Inferior parietal cortex (tissue), 1 donor: ENCODE measurements at regions not wholly inside any gene's neighbourhood (a gene's known extent, or its start where the extent isn't known, plus 50 kb on each side); places are given as distances from the start of the nearest gene placed in this dataset.

ENCODE experiments used
- DNase-seq: peaks from one replicate; pipeline ENCODE4 v3.0.0-alpha.2; 2016; ENCODE audit errors: extremely low spot score

DNA sequence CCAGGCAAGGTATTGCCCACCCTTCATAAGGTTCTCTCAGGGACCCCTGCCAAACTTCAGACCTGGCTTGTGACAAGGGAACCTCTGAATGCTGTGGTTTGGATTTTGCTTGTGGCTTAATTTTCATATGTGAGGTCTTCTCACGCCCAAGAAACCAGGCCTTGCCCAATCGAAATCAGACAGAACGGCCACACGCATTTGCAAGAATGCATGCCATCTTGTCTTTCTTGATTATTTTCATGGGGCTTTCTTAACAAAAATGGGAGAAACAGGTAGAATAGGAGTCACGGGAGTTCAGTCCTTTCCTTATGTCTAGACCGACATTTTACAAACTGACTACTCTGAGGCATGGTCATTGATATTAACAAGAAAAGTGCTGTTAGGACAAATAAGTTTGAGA lies 170.2 kb upstream of the PAPPA start:
- DNase-seq: no peak

DNA sequence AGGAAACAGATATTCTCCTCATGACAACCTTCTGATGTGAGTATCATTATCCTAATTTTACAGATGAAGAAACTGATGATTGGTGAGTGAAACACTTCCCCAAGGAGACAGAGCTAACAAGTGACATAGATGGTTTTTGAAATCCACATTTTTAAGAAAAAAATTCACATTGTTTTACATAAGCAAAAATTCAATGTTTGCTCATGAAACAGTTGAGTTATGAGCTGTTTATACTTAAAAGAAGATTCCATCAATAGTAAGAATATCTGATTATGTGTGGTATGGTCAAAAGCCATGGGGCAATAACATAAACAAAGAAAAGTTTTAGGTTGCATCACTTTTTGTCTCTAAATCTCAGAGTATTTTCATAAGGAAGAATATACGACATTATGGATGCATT lies 167.9 kb upstream of the PAPPA start:
- DNase-seq: no peak

DNA sequence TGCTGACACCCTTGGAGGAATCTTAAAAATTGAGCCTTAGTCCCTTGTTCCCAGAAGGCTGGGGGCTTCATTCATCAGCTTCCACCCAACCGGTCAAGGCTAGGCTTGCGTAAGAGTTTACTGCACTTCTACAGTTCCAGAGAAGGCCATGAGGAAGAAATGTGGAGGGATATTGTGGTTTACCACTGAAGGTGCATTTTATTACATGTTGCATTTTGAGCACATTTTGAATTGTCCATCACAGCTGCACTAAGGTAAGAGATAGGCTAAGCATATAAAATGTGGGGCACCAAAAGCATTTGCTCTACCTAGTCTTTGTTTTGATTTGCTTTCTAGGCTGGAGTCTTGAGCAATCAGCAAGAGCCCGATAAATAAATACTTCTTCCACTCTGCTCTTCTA lies 167.1 kb upstream of the PAPPA start:
- no peak for DNase-seq

DNA sequence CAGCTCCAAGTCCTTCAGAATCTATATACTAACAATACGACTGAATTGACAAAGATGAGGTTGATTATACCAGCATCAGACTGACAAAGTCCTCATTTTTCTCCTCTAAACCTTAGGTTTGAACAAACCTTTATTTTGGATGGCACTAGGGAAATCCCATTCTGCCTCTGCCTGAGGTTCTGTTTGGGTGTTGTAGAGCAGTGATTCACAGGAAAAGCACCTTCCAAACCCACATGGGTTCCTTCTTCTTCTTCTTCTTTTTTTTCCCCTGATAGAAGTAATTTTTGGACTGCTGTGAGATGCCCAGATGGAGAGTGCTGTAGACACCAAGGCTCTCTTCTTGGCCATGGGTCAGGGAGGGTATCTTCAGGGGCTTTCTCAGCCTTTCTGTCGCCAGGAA lies 164.9 kb upstream of the PAPPA start:
- DNase-seq: no peak

DNA sequence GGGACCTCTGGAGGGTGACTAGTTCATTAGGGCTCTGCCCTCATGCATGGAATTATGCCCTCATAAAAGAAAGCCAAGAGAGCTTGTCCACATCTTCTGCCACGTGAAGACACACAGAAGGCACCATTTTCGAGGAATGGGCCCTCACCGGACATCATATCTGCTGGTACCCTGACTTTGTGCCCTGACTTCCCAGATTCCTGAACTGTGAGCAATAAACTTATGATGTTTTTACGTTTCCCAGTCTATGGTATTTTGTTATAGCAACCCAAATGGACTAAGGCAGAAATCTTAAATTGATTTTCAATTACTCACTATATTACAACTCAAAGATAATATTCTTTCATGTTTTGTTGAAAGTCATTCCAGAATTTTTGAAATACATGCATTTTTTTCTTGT lies 163.8 kb upstream of the PAPPA start:
- DNase-seq: no peak

DNA sequence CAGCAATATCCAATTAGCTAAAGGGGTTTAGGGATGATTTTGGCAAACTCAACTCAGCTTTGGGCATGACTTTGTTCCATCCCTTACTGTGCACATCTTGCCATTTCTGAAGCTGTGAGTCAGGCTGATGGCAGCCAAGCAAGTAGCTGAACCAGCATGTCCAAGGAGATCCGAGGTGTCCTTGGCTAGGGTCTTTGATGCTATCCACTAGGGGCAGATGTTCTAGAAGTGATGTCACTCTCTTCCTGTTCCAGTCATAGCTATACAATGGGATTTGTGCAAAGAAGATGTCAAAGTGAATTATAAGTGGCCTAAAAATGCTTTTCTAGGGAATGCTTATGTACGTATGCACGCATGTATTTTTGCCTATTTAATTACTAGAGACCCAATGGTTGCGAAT lies 160.8 kb upstream of the PAPPA start:
- no peak for DNase-seq

DNA sequence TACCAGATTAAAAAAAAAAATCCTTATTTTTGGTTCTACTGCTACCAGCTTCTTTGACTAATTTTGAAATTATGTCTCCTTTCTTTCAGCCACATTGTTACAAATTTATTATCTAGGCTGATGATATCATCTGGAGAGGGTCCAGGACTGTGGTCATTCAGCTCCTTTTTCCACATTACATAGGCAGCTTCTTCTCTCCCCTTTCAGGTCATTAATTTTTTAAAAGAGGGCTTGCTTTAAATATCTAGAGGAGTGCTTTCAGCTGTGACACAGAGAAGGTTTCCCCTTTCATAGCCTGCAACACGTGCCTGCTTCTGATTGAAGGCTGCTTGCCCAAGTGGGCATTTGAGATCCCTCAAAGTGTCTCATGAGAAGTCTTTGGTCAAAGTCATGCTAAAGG lies 155.7 kb upstream of the PAPPA start:
- no peak for DNase-seq

DNA sequence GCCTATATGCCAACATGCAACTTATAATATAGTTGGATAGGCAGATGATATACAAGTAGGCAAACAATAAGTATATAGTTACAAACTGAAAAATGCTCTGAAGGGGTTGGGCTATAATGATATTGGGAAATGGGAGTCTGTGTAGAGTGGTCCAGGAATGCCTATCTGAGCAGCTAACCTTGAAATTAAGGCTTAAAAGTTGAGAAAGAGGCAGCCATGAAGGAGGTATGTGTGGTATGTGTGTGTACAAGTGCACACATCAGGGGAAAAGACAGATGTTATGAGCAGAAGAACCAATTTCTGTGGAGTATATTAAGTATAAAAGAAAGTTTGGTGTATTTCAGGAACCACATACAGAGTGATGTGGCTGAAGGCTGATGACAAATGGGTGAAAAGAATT lies 154.9 kb upstream of the PAPPA start:
- DNase-seq: no peak

DNA sequence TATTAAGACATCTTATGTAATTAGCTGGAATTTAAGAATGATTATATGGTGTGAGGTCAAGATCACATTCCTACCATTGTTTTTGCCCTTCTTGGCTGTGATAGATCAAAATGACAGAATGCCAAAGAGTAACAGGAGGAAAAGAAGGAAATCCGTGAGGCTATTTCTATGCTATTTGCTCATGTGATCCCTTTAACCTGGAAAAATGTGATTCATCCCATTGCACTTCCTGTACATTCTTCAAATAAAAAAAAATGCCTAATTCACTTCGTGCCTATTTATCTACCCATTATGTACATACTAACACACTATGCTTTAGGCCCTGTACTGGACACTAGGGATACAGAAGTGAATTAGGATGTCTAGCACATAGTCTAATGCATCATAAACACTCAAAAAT lies 154.1 kb upstream of the PAPPA start:
- DNase-seq: no peak

DNA sequence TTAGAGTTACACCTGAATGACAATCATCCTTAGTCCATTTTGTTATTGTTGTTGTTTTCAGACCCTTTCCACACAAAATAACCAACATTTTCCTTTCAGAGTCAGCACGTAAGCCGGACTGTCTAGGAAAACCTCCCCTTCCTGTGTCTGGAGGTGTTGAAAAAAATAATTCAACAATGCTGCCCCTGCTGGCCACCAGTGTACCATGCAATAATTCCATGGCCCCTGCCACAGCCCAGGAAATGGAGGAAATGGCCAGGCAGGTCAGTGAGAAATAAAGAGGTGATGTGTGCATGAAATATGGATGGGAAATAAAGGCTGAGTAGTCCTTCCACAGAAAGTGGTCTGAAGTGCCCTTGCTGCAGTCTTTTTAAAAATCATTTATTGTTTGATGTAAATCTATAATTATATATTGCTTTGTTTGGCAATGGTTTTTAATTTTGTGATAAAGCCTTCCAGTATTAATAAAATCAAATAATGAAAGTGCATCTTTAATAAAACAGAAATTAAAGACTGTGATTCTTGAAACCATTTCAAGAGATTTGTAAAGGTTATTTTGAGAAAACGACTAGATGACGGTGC lies 152.8 kb upstream of the PAPPA start:
- no peak for DNase-seq

DNA sequence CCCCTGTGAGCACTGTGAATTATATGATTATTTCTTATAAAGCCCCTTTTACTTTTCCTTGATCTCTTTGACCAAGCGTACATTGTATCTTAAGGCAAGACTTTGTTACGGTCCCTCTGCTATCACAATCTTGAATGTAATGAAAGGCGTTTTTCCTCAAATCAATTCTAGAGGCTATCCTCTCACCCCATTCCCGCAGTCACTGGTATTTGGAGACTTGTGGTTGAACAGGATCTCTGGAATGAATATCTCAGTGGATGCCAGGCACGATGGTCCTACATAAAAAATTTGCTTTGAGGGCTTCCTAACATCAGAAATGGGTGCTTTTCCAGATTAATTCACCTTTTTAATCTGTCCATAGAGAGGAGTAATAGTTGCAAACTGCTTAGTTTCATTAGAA lies 151.4 kb upstream of the PAPPA start:
- no peak for DNase-seq

DNA sequence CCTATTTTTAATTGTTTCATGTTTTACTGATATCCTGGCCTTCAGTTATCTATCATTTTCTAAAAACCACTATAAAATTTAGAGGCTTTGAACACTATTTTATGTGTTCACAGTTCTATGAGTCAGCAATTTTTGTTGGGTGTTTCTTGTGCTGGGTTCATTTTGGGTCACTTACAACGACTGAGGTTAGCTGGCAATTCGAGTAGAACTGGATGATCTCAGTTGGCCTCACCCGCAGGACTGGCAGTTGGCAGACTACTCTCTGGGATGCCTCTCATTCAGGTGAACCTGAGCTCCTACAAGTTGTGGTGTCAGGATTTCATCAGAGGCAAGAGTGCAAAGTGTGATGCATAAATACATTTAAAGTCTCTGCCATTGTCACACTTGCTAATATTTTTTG lies 151.0 kb upstream of the PAPPA start:
- no peak for DNase-seq

DNA sequence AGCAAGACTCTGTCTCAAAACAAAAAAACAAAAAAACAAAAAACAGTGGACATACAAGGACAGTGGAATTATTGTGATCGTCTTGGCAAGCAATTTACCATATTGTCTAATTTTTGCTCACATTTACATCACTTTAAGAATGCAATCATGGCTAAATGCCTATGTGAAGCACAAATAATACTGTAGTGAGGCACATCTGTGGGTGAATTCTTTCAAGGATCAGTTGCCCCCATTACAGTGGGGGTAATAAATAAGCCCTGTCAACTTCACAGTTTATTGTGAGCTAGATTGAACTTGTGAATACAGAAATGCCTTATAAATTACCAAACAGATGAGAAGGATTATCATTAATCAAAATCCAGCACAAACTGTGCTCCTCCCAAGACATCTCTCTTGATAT lies 150.2 kb upstream of the PAPPA start:
- no peak for DNase-seq

DNA sequence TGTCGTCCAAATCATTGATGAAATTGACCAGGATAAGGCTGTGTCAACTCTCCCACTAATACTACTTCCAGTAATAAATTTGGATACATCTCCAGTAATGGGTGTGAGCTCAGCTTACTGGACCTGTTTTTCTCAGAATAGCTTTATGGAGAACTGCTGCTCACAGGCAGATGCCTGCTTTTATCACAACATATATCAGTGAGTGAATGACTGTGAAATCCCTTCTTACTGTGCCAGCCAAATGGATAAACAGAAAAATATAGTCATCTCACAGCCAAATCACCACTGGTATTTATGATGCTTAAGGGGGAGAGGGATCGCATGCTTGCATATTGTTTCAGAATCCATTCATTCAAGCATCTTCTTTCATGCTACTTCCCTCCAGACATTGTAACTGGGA lies 148.4 kb upstream of the PAPPA start:
- DNase-seq: no peak

DNA sequence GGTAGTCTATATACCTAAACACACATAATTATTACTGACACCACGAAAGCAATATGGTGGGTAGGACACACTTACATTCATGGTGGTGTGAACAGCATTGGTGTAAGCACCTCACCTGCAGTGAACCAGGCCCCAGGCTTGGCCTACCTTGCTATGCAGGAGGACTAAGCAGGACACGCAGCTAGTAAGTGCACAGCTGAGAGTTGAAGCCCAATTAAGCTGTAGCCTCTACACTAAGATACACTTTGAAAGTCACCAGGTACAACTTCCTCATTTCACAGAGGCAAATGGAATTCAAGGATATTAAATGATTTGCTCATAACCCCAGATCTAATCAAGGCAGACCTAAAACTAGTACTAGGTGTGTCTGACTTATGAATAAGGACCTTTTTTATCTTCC lies 145.8 kb upstream of the PAPPA start:
- DNase-seq: no peak

DNA sequence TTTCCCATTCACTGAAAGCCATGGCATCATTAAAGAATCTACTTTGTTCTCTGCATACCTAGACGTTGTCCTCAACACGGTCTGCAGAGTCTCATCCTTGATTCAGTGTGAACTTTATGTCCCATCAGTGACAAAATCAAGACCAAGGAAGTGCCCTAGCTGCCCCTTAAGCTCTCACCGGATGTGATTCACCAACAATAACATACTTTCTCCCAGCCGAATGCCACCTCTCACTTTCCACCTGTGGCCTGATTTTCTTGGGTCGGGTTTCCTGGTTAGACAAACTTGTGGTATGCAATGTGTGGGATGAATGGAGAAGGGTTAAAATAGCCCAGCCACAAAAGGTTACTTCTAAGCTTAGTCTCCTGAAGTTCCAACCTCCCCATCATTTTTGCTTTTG lies 145.3 kb upstream of the PAPPA start:
- no peak for DNase-seq

DNA sequence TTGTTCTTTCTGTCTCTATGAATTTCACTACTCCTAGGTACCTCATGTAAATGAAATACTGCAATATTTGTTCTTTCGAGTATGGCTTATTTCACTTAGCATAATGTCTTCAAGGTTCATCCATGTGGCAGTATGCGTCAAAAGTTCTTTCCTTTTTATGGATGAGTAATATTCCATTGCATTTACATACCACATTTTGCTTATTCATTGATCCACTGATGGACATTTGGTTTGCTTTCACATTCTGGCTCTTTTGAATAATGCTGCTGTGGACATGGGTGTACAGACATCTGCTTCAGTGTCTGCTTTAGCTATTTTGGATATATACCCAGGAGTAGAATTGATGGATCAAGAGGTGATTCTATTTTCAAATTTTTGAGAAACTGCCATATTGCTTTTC lies 144.2 kb upstream of the PAPPA start:
- DNase-seq: no peak

DNA sequence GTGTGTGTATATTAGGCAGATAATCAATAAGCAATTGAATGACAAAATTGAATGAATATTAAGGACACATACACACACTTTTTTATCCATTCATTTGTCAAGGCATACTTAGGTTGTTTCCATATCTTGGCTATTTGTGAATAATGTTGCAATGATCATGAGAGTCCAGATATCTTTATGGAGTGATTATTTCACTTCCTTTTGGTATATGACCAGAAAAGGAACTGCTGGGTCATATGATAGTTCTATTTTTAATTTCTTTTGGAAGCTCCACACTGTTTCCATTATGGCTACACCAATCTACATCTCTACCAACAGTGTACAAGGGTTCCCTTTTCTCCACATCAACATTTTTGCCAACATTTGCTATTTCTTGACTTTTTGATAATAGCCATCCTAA lies 137.7 kb upstream of the PAPPA start:
- no peak for DNase-seq

DNA sequence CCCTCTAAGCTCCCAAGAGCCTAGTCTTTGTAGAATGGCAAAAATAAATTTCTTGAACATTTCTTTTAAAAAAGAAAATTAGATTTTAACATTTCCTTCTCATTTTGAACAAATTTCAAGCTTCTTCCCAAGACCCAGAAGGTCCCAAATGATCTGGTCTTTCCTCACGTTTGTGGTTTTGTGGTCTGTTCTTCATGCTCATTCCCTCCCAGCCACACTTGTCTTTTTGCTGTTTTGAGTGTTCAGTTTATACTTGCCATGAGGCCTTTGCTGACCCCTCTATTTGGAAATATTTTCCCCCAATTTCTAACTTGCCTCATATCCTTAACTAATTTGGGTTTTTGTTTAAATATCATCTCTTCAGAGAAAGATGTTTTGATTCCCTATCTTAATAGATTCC lies 133.4 kb upstream of the PAPPA start:
- no peak for DNase-seq

DNA sequence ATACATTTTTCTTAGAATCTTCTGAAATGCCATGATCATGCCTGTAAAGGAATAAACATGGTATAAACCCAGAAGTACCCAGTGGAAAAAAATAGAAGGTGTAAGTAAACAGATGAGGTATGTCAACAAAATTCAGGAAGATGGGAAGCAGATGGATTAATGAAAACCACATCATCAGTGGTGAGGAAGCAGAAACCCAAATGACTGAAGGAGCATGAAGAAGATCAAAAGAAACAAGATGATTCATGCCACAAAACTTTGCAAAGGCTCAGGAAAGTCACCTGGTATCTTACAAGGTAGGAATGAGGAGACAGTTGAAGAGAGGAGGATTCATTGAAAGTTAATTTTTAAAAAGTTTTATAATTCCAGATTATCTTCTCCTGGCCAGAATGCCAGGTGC lies 132.8 kb upstream of the PAPPA start:
- no peak for DNase-seq

DNA sequence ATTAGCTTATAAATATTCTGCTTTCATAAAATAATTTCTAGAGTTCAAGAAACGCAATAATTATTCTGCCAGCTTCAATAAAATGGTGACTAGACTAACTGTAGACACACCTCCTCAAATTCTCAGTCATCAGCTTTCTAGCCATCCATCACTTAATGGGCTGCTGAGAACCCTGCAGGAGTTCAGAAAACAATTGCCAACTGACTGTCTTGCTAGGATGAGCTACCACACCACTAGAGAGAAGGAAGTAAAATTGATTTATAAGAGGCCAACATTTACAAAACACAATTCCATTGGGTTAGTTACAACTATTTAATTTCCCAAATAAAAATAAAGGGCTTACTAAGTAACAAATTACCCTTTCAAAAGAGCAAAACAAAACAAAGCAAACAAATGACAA lies 126.5 kb upstream of the PAPPA start:
- DNase-seq: no peak

DNA sequence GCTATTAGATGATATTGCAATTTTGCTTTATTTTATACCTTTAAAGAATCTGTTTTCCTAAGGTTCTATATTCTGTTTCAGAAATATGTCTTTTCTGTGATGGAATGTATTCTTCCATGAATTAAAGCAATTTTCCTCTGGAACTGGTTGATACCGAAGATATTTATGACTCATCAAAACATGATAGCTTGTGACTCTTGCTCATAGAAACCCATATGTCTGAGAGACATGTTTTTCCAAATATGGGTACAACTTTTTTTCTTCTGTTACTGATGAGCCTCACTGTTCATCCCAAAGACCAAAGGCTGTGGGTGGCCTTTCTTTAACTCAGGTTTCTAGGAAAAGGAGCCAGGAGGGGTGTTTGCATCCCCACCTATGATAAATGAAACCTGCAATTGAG lies 126.1 kb upstream of the PAPPA start:
- peak; percentile 3 for DNase-seq

DNA sequence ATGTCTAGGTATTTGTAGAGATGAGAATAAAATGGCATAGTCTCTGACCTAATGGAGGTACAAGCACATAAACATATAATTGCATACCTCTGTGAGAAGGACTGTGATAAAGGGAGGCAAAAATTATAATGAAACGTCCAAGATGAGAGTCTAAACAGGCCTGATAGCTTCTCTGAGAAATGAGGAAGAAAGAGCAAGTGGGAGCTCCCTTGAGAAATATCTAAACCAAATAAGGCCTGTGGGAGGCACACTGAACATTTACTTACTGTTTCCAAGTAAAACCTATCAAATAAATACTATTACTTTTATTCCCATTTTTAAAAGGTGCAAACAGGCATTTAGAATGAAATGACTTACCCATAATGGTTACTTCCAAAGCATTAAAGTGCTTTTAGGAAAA lies 125.6 kb upstream of the PAPPA start:
- DNase-seq: no peak

DNA sequence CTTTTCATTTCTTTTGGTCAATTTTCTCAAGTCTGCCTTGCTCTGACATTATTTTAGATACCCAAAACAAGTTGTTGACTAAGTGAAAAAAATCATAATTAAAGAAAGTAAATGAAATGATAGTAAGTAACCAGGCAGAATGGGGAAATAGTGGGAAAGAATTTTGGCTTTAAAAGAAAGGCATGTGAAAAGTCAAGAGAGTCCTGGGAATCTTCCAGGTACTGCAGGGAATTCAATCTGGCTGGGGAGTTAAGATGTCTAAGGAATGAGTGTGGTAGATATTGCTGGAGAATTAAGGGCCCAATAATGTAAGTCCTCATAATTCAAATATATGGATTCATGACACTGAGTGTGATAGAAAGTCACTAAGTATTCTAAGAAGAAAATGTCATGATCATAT lies 123.1 kb upstream of the PAPPA start:
- no peak for DNase-seq
